Tibial nerve (tissue), 4 donors: ENCODE measurements at regions not wholly inside any gene's neighbourhood (a gene's known extent, or its start where the extent isn't known, plus 50 kb on each side); places are given as distances from the start of the nearest gene placed in this dataset.
"Not testable (repeated sequence)": the region's sequence is repeated elsewhere in the genome, so short reads cannot be mapped to it uniquely, and the experiment has no call there.

Experiments used
- DNase-seq, 2 donors: peaks; one replicate each; pipeline ENCODE4 v3.0.0-alpha.2; 2019; ENCODE audit warnings: low spot score in 2 of 2
- H3K27ac ChIP-seq, 4 donors: fragments of 200-600 bp; sonication (generic) in 3 of 4; one replicate each; pipeline ENCODE4 v1.5.1; 2017 to 2019; ENCODE audit warnings: mild to moderate bottlenecking in 1 of 4
- H3K27me3 ChIP-seq, 2 donors: fragments of 200-600 bp; sonication (generic) in 1 of 2; one replicate each; pipeline versions ENCODE4 v1.5.1 to v1.6.0; 2017 to 2019
- H3K36me3 ChIP-seq, 3 donors: fragments of 200-600 bp; sonication (generic); one replicate each; pipeline ENCODE4 v1.5.1; 2018 to 2019
- H3K4me1 ChIP-seq, 4 donors: fragments of 200-600 bp; sonication (generic) in 3 of 4; one replicate each; pipeline ENCODE4 v1.5.1; 2017 to 2019
- H3K4me3 ChIP-seq, 4 donors: fragments of 200-600 bp; sonication (generic) in 3 of 4; one replicate each; pipeline ENCODE4 v1.5.1; 2017 to 2019; ENCODE audit warnings: mild to moderate bottlenecking in 1 of 4, moderate library complexity in 1 of 4
- H3K9me3 ChIP-seq, 4 donors: fragments of 200-600 bp; sonication (generic) in 3 of 4; one replicate each; pipeline ENCODE4 v1.5.1; 2017 to 2019
- CTCF ChIP-seq, 5 experiments: fragments of 200-600 bp in 3 of 5; fragments of 450-650 bp in 2 of 5; sonication (generic) in 3 of 5; IDR thresholded peaks; one replicate each; pipeline ENCODE4 v1.5.1; 2016 to 2019; ENCODE audit warnings: antibody characterized with exemption in 5 of 5, mild to moderate bottlenecking in 3 of 5, moderate library complexity in 2 of 5
- EP300 ChIP-seq, 2 donors: sonication (generic); formaldehyde crosslinking; IDR thresholded peaks; one replicate each; pipeline ENCODE4 v1.6.1; 2017; ENCODE audit warnings: antibody characterized with exemption in 2 of 2, mild to moderate bottlenecking in 1 of 2
- POLR2A ChIP-seq, 2 donors: fragments of 450-650 bp; IDR thresholded peaks; one replicate each; pipeline ENCODE4 v1.6.1; 2017; ENCODE audit warnings: antibody characterized with exemption in 2 of 2, mild to moderate bottlenecking in 2 of 2, moderate library complexity in 2 of 2
- WGBS, 2 donors: methylation state at CpG; one replicate each; pipeline ENCODE4 v1.1.5; 2018; 5-methylcytosine and 5-hydroxymethylcytosine counted together

GRCh38 chr9:30630459-30630858, 1754.0 kb upstream of the ACO1 start:
- Histone ChIP-seq H3K36me3 (no peaks in the 10 kb centered on the region), H3K27ac (no peak overlapping the region)
- TF ChIP-seq EP300 (IDR thresholded peaks at IDR 0.05) = no peak

DNA sequence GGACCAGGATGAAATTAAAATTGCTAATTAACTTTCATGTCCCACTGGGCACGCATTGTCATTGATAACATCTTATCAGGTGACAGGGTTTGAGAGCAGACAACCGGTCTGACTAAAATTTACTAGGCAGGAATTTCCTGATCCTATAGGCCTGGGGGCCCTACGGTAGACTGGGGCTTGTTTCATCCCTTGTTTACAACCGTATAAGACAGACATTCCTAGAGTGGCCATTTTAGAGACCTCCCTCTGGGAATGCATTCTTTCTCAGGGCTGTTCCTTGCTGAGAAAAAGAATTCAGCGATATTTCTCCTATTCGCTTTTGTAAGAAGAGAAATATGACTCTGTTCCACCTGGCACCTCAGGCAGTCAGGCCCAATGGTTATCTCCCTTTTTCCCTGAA, 1737.8 kb upstream of the ACO1 start:
- not testable (repeated sequence) for H3K4me1 ChIP-seq, H3K4me3 ChIP-seq, DNase-seq, H3K36me3 ChIP-seq, H3K27me3 ChIP-seq, H3K27ac ChIP-seq
- 86 to 93% methylated on average over 6 of the region's 6 CpGs for WGBS, 2 donors
- H3K9me3 ChIP-seq = peaks cover 0 to 14% (median 2%) of the 10 kb centered on the region in 4 donors

More at GRCh38 chr9:30630459-30630858, 1754.0 kb upstream of the ACO1 start:
- no peaks in the 10 kb centered on the region for H3K9me3 ChIP-seq
- no peaks in the 10 kb centered on the region for H3K27me3 ChIP-seq
- no peaks in the 10 kb centered on the region for H3K4me1 ChIP-seq
- no peak for DNase-seq
- H3K4me3 ChIP-seq = no peak overlapping the region

GRCh38 chr9:30661925-30662324, 1722.5 kb upstream of the ACO1 start:
- H3K36me3 ChIP-seq = no peaks in the 10 kb centered on the region
- WGBS, 2 donors = 70% methylated on average over 5 of the region's 5 CpGs
- no peaks in the 10 kb centered on the region for H3K9me3 ChIP-seq
- H3K27me3 ChIP-seq = no peaks in the 10 kb centered on the region
- H3K4me1 ChIP-seq = no peaks in the 10 kb centered on the region
- TF ChIP-seq EP300 (IDR thresholded peaks at IDR 0.05) (no peak), CTCF (IDR thresholded peaks at IDR 0.05) (no peak), POLR2A (IDR thresholded peaks at IDR 0.05) (no peak)
- no peak for DNase-seq
- H3K4me3 ChIP-seq = no peak overlapping the region
- no peak overlapping the region for H3K27ac ChIP-seq

- Histone ChIP-seq H3K36me3 (no peaks in the 10 kb centered on the region), H3K27ac (no peak overlapping the region), H3K4me1 (no peaks in the 10 kb centered on the region), H3K27me3 (no peaks in the 10 kb centered on the region), H3K4me3 (no peak overlapping the region), H3K9me3 (no peaks in the 10 kb centered on the region)
- no peak for TF ChIP-seq EP300 (IDR thresholded peaks at IDR 0.05)
- no peak for TF ChIP-seq POLR2A (IDR thresholded peaks at IDR 0.05)
- TF ChIP-seq CTCF (IDR thresholded peaks at IDR 0.05) = no peak
- WGBS, 2 donors = 90% methylated on average over 13 of the region's 13 CpGs
- no peak for DNase-seq
These were observed 1713.5 kb upstream of the ACO1 start for GRCh38 chr9:30670805-30671562.

DNA sequence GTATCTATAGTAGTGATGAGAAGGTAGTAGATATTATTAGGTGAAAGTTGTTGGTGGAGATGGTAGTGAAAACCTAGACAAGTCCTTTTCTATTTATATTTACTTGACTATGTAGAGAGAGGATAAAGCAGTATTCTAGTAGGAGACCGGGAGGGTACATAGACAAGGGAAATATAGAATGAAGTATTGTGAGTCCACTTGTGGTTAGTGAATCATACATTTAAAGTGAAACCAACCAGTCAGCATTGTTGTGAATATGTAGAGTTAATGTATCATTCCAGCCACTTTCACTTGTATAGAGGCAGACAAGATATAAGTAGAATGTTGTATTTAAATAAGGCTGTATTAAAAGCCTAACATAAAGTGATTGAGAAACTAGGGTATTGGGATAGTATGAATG, 1711.3 kb upstream of the ACO1 start:
- no peaks in the 10 kb centered on the region for H3K4me1 ChIP-seq
- no peak for DNase-seq
- H3K4me3 ChIP-seq = no peak overlapping the region
- no peaks in the 10 kb centered on the region for H3K9me3 ChIP-seq
- no peak for TF ChIP-seq CTCF (IDR thresholded peaks at IDR 0.05)
- no peak for TF ChIP-seq POLR2A (IDR thresholded peaks at IDR 0.05)
- no peak for TF ChIP-seq EP300 (IDR thresholded peaks at IDR 0.05)
- H3K27ac ChIP-seq = no peak overlapping the region
- 59 to 72% methylated on average over 1 of the region's 1 CpG for WGBS, 2 donors
- no peaks in the 10 kb centered on the region for H3K27me3 ChIP-seq
- no peaks in the 10 kb centered on the region for H3K36me3 ChIP-seq

DNA sequence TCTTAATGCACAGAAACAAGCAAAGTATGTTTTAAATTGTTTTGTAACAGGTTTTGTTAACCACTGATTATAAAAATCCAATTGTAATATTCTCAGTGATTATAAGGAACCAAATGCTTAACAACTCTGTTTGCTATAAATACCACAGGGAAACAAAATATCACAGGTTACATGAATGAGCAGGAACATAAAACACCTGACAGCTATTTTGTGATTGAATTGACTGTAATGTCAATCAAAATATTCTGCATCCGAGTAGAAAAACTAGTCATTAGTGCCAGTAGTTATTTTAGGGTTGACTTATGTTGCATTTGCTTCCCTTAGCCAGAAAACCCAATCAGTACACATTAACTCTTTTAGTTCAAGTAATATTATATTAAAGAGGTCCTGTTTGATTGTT, 1707.8 kb upstream of the ACO1 start:
- no peak for TF ChIP-seq EP300 (IDR thresholded peaks at IDR 0.05)
- TF ChIP-seq POLR2A (IDR thresholded peaks at IDR 0.05) = no peak
- no peak for TF ChIP-seq CTCF (IDR thresholded peaks at IDR 0.05)
- Histone ChIP-seq H3K9me3 (peaks cover 0 to 6% (median 0%) of the 10 kb centered on the region in 4 donors), H3K4me1 (no peaks in the 10 kb centered on the region), H3K27ac (no peak overlapping the region), H3K27me3 (no peaks in the 10 kb centered on the region), H3K36me3 (no peaks in the 10 kb centered on the region), H3K4me3 (no peak overlapping the region)
- WGBS, 2 donors = 54 to 56% methylated on average over 1 of the region's 1 CpG
- DNase-seq = no peak
